ENCODE measurements at regions not wholly inside any gene's neighbourhood (a gene's known extent, or its start where the extent isn't known, plus 50 kb on each side); places are given as distances from the start of the nearest gene placed in this dataset.

- no peak overlapping the region for H3K4me3 ChIP-seq (ENCODE audit: low read depth, low read length)
- DNase-seq (ENCODE audit: low read depth): no peak
- in situ Hi-C loops (cut with HindIII; ENCODE audit: low sequenced_read_pairs): no loop called here
- no peak for TF ChIP-seq CTCF (IDR thresholded peaks at IDR 0.05; ENCODE audit: low read depth, low read length, missing control alignments)
These were observed 426.6 kb upstream of the WWC1 start for GRCh38 chr5:167864801-167865200.

- no peak for TF ChIP-seq CTCF (IDR thresholded peaks at IDR 0.05; ENCODE audit: low read depth, low read length, missing control alignments)
- H3K4me3 ChIP-seq (ENCODE audit: low read depth, low read length): no peak overlapping the region
- in situ Hi-C loops (cut with HindIII; ENCODE audit: low sequenced_read_pairs): no loop called here
- DNase-seq (ENCODE audit: low read depth): no peak
These were observed 424.6 kb upstream of the WWC1 start for GRCh38 chr5:167866797-167867196.

- no peak for DNase-seq (ENCODE audit: low read depth)
- TF ChIP-seq CTCF (IDR thresholded peaks at IDR 0.05; ENCODE audit: low read depth, low read length, missing control alignments): no peak
- no peak overlapping the region for H3K4me3 ChIP-seq (ENCODE audit: low read depth, low read length)
- in situ Hi-C loops (cut with HindIII; ENCODE audit: low sequenced_read_pairs): no loop called here
These were observed 424.2 kb upstream of the WWC1 start for GRCh38 chr5:167867281-167867680.

GRCh38 chr5:167869125-167869524, 422.3 kb upstream of the WWC1 start:
- no peak for DNase-seq (ENCODE audit: low read depth)
- TF ChIP-seq CTCF (IDR thresholded peaks at IDR 0.05; ENCODE audit: low read depth, low read length, missing control alignments): no peak
- no peak overlapping the region for H3K4me3 ChIP-seq (ENCODE audit: low read depth, low read length)
- in situ Hi-C loops (cut with HindIII; ENCODE audit: low sequenced_read_pairs): no loop called here

- DNase-seq (ENCODE audit: low read depth): no peak
- in situ Hi-C loops (cut with HindIII; ENCODE audit: low sequenced_read_pairs): no loop called here
- H3K4me3 ChIP-seq (ENCODE audit: low read depth, low read length): no peak overlapping the region
- TF ChIP-seq CTCF (IDR thresholded peaks at IDR 0.05; ENCODE audit: low read depth, low read length, missing control alignments): no peak
These were observed 421.4 kb upstream of the WWC1 start for GRCh38 chr5:167870055-167870454.

GRCh38 chr5:167871091-167871490, 420.4 kb upstream of the WWC1 start:
- in situ Hi-C loops (cut with HindIII; ENCODE audit: low sequenced_read_pairs): no loop called here
- no peak overlapping the region for H3K4me3 ChIP-seq (ENCODE audit: low read depth, low read length)
- TF ChIP-seq CTCF (IDR thresholded peaks at IDR 0.05; ENCODE audit: low read depth, low read length, missing control alignments): no peak
- no peak for DNase-seq (ENCODE audit: low read depth)

- TF ChIP-seq CTCF (IDR thresholded peaks at IDR 0.05; ENCODE audit: low read depth, low read length, missing control alignments): no peak
These were observed 418.7 kb upstream of the WWC1 start for GRCh38 chr5:167872791-167873190.

More at GRCh38 chr5:167872791-167873190, 418.7 kb upstream of the WWC1 start:
- DNase-seq (ENCODE audit: low read depth): no peak
- in situ Hi-C loops (cut with HindIII; ENCODE audit: low sequenced_read_pairs): no loop called here
- H3K4me3 ChIP-seq (ENCODE audit: low read depth, low read length): no peak overlapping the region

Measured in astrocyte of the cerebellum (primary cell).